Right lobe of liver (tissue), 6 donors: ENCODE measurements at regions not wholly inside any gene's neighbourhood (a gene's known extent, or its start where the extent isn't known, plus 50 kb on each side); places are given as distances from the start of the nearest gene placed in this dataset.
"Not testable (repeated sequence)": the region's sequence is repeated elsewhere in the genome, so short reads cannot be mapped to it uniquely, and the experiment has no call there.

Source experiments
- ATAC-seq, 4 donors: fragments of 200-7000 bp; cut with Tn5 transposase; one replicate each; pipeline ENCODE4 v1.9.1; 2020; ENCODE audit warnings: mild to moderate bottlenecking in 4 of 4, moderate library complexity in 4 of 4
- DNase-seq, 3 donors: peaks; one replicate each; pipeline ENCODE4 v3.0.0-alpha.2; 2020
- H3K27ac ChIP-seq, 3 donors: fragments of 200-600 bp; one replicate each; pipeline ENCODE4 v1.8.0; 2022
- H3K27me3 ChIP-seq, 2 donors: fragments of 200-600 bp; one replicate each; pipeline ENCODE4 v1.8.0; 2022
- H3K36me3 ChIP-seq, 4 donors: fragments of 200-600 bp; sonication (generic) in 1 of 4; one replicate each; pipeline versions ENCODE4 v1.5.1 to v1.8.0; 2017 to 2022; ENCODE audit warnings: control low read depth in 1 of 4
- H3K4me1 ChIP-seq, 4 donors: fragments of 200-600 bp; sonication (generic) in 1 of 4; one replicate each; pipeline versions ENCODE4 v1.5.1 to v1.8.0; 2017 to 2022; ENCODE audit warnings: control low read depth in 1 of 4
- H3K4me3 ChIP-seq, 3 donors: fragments of 200-600 bp; one replicate each; pipeline ENCODE4 v1.8.0; 2022
- H3K9me3 ChIP-seq, 4 donors: fragments of 200-600 bp; sonication (generic) in 1 of 4; one replicate each; pipeline versions ENCODE4 v1.5.1 to v1.8.0; 2017 to 2022; ENCODE audit warnings: control low read depth in 1 of 4
- CTCF ChIP-seq, 4 donors: fragments of 200-600 bp in 3 of 4; fragments of 450-650 bp in 1 of 4; IDR thresholded peaks; one replicate each; pipeline versions ENCODE4 v1.5.1 to v1.8.0; 2016 to 2022; ENCODE audit warnings: antibody characterized with exemption in 4 of 4, mild to moderate bottlenecking in 2 of 4
- POLR2A ChIP-seq: fragments of 450-650 bp; IDR thresholded peaks from one replicate; pipeline ENCODE4 v1.6.1; 2017; ENCODE audit warnings: antibody characterized with exemption, mild to moderate bottlenecking
- WGBS: methylation state at CpG from one replicate; pipeline ENCODE4 v1.1.6; 2018; ENCODE audit warnings: low coverage, low lambda C conversion rate; ENCODE audit not compliant: insufficient coverage; ENCODE audit errors: missing lambda C conversion rate; 5-methylcytosine and 5-hydroxymethylcytosine counted together
- intact Hi-C, 2 donors: fragments of 100-400 bp; cut with DNase I; formaldehyde crosslinking; loops; one replicate each; pipeline versions ENCODE4 v1.11.2 to v1.14.1; 2022
- donor health status: DM: no; HTN: yes; CAD: no.
- donor health status: DM: no; HTN: no; CAD: no.
- donor health status: DM: no; HTN: no; CAD: no.
- donor health status: DM: no; HTN: yes; CAD: no.
- donor health status: DM: no; HTN: yes; CAD: no.

GRCh38 chr6:19722999-19723398 lies 114.2 kb upstream of the ID4 start:
- no peaks in the 10 kb centered on the region for H3K9me3 ChIP-seq
- 39% methylated on average over 6 of the region's 6 CpGs for WGBS
- intact Hi-C loops: no loop called here

GRCh38 chr6:19723545-19723944 lies 113.6 kb upstream of the ID4 start:
- Histone ChIP-seq H3K27me3 (no peaks in the 10 kb centered on the region), H3K9me3 (no peaks in the 10 kb centered on the region), H3K27ac (no peak overlapping the region), H3K4me3 (no peak overlapping the region), H3K36me3 (no peaks in the 10 kb centered on the region), H3K4me1 (no peaks in the 10 kb centered on the region)
- intact Hi-C loops: no loop called here
- ATAC-seq (no peak), DNase-seq (no peak)
- no peak for TF ChIP-seq CTCF (IDR thresholded peaks at IDR 0.05)

More at GRCh38 chr6:19722999-19723398, 114.2 kb upstream of the ID4 start:
- H3K27me3 ChIP-seq: no peaks in the 10 kb centered on the region
- no peak overlapping the region for H3K27ac ChIP-seq
- ATAC-seq: no peak
- TF ChIP-seq CTCF (IDR thresholded peaks at IDR 0.05) (no peak), POLR2A (no peak)
- no peaks in the 10 kb centered on the region for H3K36me3 ChIP-seq
- H3K4me3 ChIP-seq: no peak overlapping the region
- H3K4me1 ChIP-seq: no peaks in the 10 kb centered on the region
- DNase-seq: no peak

- DNase-seq, ATAC-seq, H3K4me1 ChIP-seq, H3K4me3 ChIP-seq, H3K27me3 ChIP-seq, H3K36me3 ChIP-seq, H3K9me3 ChIP-seq, H3K27ac ChIP-seq, intact Hi-C loops: not testable (repeated sequence)
These were observed 111.7 kb upstream of the ID4 start for GRCh38 chr6:19725436-19725835.

- no peak overlapping the region for H3K4me3 ChIP-seq
- H3K27me3 ChIP-seq: no peaks in the 10 kb centered on the region
- no peaks in the 10 kb centered on the region for H3K4me1 ChIP-seq
- WGBS: 80% methylated on average over 5 of the region's 5 CpGs
- intact Hi-C loops: no loop called here
- no peak overlapping the region for H3K27ac ChIP-seq
- DNase-seq: no peak
- ATAC-seq: no peak
- TF ChIP-seq CTCF (IDR thresholded peaks at IDR 0.05) (no peak), POLR2A (no peak)
- no peaks in the 10 kb centered on the region for H3K9me3 ChIP-seq
- no peaks in the 10 kb centered on the region for H3K36me3 ChIP-seq
These were observed 105.9 kb upstream of the ID4 start for GRCh38 chr6:19731282-19731681.

GRCh38 chr6:19734061-19734460 lies 103.1 kb upstream of the ID4 start:
- 64% methylated on average over 7 of the region's 15 CpGs for WGBS

More at GRCh38 chr6:19734061-19734460, 103.1 kb upstream of the ID4 start:
- Histone ChIP-seq H3K27me3 (no peaks in the 10 kb centered on the region), H3K9me3 (no peaks in the 10 kb centered on the region), H3K4me1 (no peaks in the 10 kb centered on the region), H3K27ac (no peak overlapping the region), H3K4me3 (no peak overlapping the region), H3K36me3 (no peaks in the 10 kb centered on the region)
- intact Hi-C loops: no loop called here
- DNase-seq: no peak
- no peak for ATAC-seq
- TF ChIP-seq CTCF (IDR thresholded peaks at IDR 0.05) (no peak), POLR2A (no peak)
